Neural cell (in vitro differentiated cells): ENCODE measurements at regions not wholly inside any gene's neighbourhood (a gene's known extent, or its start where the extent isn't known, plus 50 kb on each side); places are given as distances from the start of the nearest gene placed in this dataset.

Experiments used
- H2AFZ ChIP-seq: fragments of 200-600, 300-800 bp; sonication (generic), shearing (Covaris generic); 2 replicates; pipeline ENCODE4 v1.6.0; 2014; ENCODE audit warnings: low read depth, mild to moderate bottlenecking, antibody characterized with exemption, low read length, moderate library complexity
- H3F3A ChIP-seq: fragments of 200-600 bp; shearing (Covaris generic); 2 replicates; pipeline ENCODE4 v1.6.1; 2016; ENCODE audit warnings: mild to moderate bottlenecking, moderate library complexity, mixed read lengths, antibody characterized with exemption, low read length; ENCODE audit not compliant: insufficient read depth, poor library complexity, severe bottlenecking
- H3K27ac ChIP-seq: fragments of 200-600, 300-800 bp; sonication (generic), shearing (Covaris generic); 2 replicates; pipeline ENCODE4 v1.5.1; 2014; ENCODE audit warnings: mild to moderate bottlenecking, low read length, moderate library complexity
- H3K27me3 ChIP-seq: fragments of 300-800, 200-600 bp; sonication (generic), shearing (Covaris generic); 2 replicates; pipeline ENCODE4 v1.6.0; 2014; ENCODE audit warnings: mild to moderate bottlenecking, low read depth, low read length, moderate library complexity; ENCODE audit not compliant: insufficient read depth
- H3K36me3 ChIP-seq: fragments of 300-800, 200-600 bp; sonication (generic), shearing (Covaris generic); 2 replicates; pipeline ENCODE4 v1.5.1; 2014; ENCODE audit warnings: mild to moderate bottlenecking, antibody characterized with exemption, low read length, moderate library complexity; ENCODE audit not compliant: insufficient read depth
- H3K4me2 ChIP-seq: fragments of 300-800, 200-600 bp; sonication (generic), shearing (Covaris generic); 2 replicates; pipeline ENCODE4 v1.6.0; 2014; ENCODE audit warnings: mild to moderate bottlenecking, low read length
- H3K4me3 ChIP-seq: fragments of 300-800, 200-600 bp; sonication (generic), shearing (Covaris generic); 2 replicates; pipeline ENCODE4 v1.5.1; 2014; ENCODE audit warnings: mild to moderate bottlenecking, low read length, moderate library complexity
- H3K79me2 ChIP-seq: fragments of 200-600 bp; shearing (Covaris generic); replicated peaks from 2 replicates; pipeline ENCODE4 v1.6.0; 2014; ENCODE audit warnings: mild to moderate bottlenecking, low read length, moderate library complexity; ENCODE audit not compliant: insufficient read depth
- H3K9ac ChIP-seq: fragments of 300-800, 200-600 bp; sonication (generic), shearing (Covaris generic); 2 replicates; pipeline ENCODE4 v1.6.1; 2016; ENCODE audit warnings: mild to moderate bottlenecking, low read length, mixed read lengths
- H3K9me2 ChIP-seq: fragments of 200-600 bp; shearing (Covaris generic); 2 replicates; pipeline ENCODE4 v1.6.1; 2016; ENCODE audit warnings: mild to moderate bottlenecking, low read length, mixed read lengths; ENCODE audit not compliant: insufficient read depth
- H3K9me3 ChIP-seq: fragments of 200-600, 300-800 bp; sonication (generic), shearing (Covaris generic); 2 replicates; pipeline ENCODE4 v1.6.1; 2016; ENCODE audit warnings: mild to moderate bottlenecking, mixed run types, low read length, moderate library complexity, mixed read lengths
- H4K20me1 ChIP-seq: fragments of 200-600 bp; shearing (Covaris generic); 2 replicates; pipeline ENCODE4 v1.6.1; 2016; ENCODE audit warnings: mild to moderate bottlenecking, mixed run types; ENCODE audit not compliant: insufficient read depth
- CTCF ChIP-seq: fragments of 450-650 bp; IDR thresholded peaks from 2 replicates; pipeline ENCODE4 v1.5.1; 2014; ENCODE audit warnings: antibody characterized with exemption, mild to moderate bottlenecking, moderate library complexity; ENCODE audit not compliant: poor library complexity, severe bottlenecking
- EP300 ChIP-seq: fragments of 450-650 bp; conservative IDR thresholded peaks from 2 replicates; pipeline ENCODE4 v1.6.1; 2014; ENCODE audit warnings: antibody characterized with exemption, mild to moderate bottlenecking, moderate library complexity; ENCODE audit not compliant: poor library complexity, severe bottlenecking
- EZH2 ChIP-seq: fragments of 200-600, 300-800 bp; shearing (Covaris generic), sonication (generic); IDR thresholded peaks from 2 replicates; pipeline ENCODE4 v1.6.1; 2014; ENCODE audit warnings: antibody characterized with exemption, low read length, borderline replicate concordance, mild to moderate bottlenecking; ENCODE audit not compliant: insufficient read depth, poor library complexity, severe bottlenecking
- MXI1 ChIP-seq: fragments of 450-650 bp; conservative IDR thresholded peaks from 2 replicates; pipeline ENCODE4 v1.6.1; 2014; ENCODE audit warnings: antibody characterized with exemption, mild to moderate bottlenecking; ENCODE audit not compliant: poor library complexity, severe bottlenecking
- POLR2AphosphoS5 ChIP-seq: IDR thresholded peaks from 2 replicates; pipeline ENCODE4 v1.6.1; 2012
- RAD21 ChIP-seq: fragments of 450-650 bp; conservative IDR thresholded peaks from 2 replicates; pipeline ENCODE4 v1.6.1; 2014; ENCODE audit warnings: antibody characterized with exemption, mild to moderate bottlenecking, moderate library complexity
- REST ChIP-seq: IDR thresholded peaks from 2 replicates; pipeline ENCODE4 v1.6.1; 2012; ENCODE audit warnings: borderline replicate concordance
- SMC3 ChIP-seq: fragments of 450-650 bp; conservative IDR thresholded peaks from 2 replicates; pipeline ENCODE4 v1.6.1; 2014; ENCODE audit warnings: antibody characterized with exemption, mild to moderate bottlenecking, moderate library complexity; ENCODE audit not compliant: poor library complexity
- TAF1 ChIP-seq: IDR thresholded peaks from 2 replicates; pipeline ENCODE4 v1.6.1; 2012; ENCODE audit warnings: low read depth

GRCh38 chr2:62589691-62590356, 83.8 kb upstream of the TMEM17 start:
- no peaks in the 10 kb centered on the region for H3K9me2 ChIP-seq
- no peak overlapping the region for H3K4me3 ChIP-seq
- H3K9ac ChIP-seq: no peak overlapping the region
- H3K36me3 ChIP-seq: no peaks in the 10 kb centered on the region
- no peaks in the 10 kb centered on the region for H4K20me1 ChIP-seq
- no peak overlapping the region for H2AFZ ChIP-seq
- TF ChIP-seq RAD21: no peak
- no peak for TF ChIP-seq TAF1
- no peak for TF ChIP-seq SMC3
- no peak for TF ChIP-seq EP300
- TF ChIP-seq POLR2AphosphoS5: no peak
- TF ChIP-seq REST: no peak
- TF ChIP-seq MXI1: no peak
- TF ChIP-seq CTCF: no peak
- H3F3A ChIP-seq: no peaks in the 10 kb centered on the region
- no peak overlapping the region for H3K27ac ChIP-seq
- no peaks in the 10 kb centered on the region for H3K27me3 ChIP-seq
- no peak overlapping the region for H3K4me2 ChIP-seq
- no peaks in the 10 kb centered on the region for H3K9me3 ChIP-seq
- H3K79me2 ChIP-seq: no peaks in the 10 kb centered on the region

- Histone ChIP-seq H3K27ac (no peak overlapping the region), H2AFZ (no peak overlapping the region), H4K20me1 (no peaks in the 10 kb centered on the region), H3K79me2 (no peaks in the 10 kb centered on the region), H3K27me3 (no peaks in the 10 kb centered on the region), H3K9me2 (no peaks in the 10 kb centered on the region), H3K4me3 (no peak overlapping the region), H3F3A (no peaks in the 10 kb centered on the region), H3K36me3 (no peaks in the 10 kb centered on the region), H3K9ac (no peak overlapping the region), H3K9me3 (no peaks in the 10 kb centered on the region), H3K4me2 (no peak overlapping the region)
- TF ChIP-seq CTCF (no peak), POLR2AphosphoS5 (no peak), MXI1 (no peak), RAD21 (no peak), SMC3 (no peak), TAF1 (no peak), EZH2 (no peak), REST (no peak), EP300 (no peak)
Measured at GRCh38 chr2:62587592-62587991, 81.6 kb upstream of the TMEM17 start.
